ENCODE measurements at regions not wholly inside any gene's neighbourhood (a gene's known extent, or its start where the extent isn't known, plus 50 kb on each side); places are given as distances from the start of the nearest gene placed in this dataset.

DNA sequence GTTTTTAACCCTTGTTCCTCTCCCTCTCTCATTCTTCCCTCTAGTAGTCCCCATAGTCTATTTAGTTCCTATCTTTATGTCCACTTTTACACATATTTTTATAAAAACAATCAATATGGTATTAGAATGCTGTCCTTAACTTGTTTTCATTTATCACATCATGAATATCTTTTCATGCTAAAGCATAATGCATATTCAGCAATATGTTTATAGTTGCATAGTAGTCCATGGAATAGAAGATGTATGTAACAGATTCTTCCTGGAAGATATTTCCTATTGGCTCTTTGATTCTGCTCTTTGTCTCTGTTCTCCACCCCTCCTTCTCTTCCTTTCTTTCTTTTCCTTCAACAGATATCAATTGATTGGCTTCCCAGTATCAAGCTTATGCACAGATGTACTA lies 1047.1 kb upstream of the TENM4 start:
- Histone ChIP-seq H3K36me3 (ENCODE audit: control insufficient read depth, insufficient read depth, low read length) (no peaks in the 10 kb centered on the region), H3K27me3 (replicated peaks; ENCODE audit: control insufficient read depth, insufficient read depth, low read length) (no peaks in the 10 kb centered on the region), H3K4me3 (replicated peaks; ENCODE audit: low read depth, low read length) (no peak overlapping the region)
- no peak for DNase-seq (ENCODE audit: extremely low read depth, insufficient read length)
- TF ChIP-seq, protein P1, sequence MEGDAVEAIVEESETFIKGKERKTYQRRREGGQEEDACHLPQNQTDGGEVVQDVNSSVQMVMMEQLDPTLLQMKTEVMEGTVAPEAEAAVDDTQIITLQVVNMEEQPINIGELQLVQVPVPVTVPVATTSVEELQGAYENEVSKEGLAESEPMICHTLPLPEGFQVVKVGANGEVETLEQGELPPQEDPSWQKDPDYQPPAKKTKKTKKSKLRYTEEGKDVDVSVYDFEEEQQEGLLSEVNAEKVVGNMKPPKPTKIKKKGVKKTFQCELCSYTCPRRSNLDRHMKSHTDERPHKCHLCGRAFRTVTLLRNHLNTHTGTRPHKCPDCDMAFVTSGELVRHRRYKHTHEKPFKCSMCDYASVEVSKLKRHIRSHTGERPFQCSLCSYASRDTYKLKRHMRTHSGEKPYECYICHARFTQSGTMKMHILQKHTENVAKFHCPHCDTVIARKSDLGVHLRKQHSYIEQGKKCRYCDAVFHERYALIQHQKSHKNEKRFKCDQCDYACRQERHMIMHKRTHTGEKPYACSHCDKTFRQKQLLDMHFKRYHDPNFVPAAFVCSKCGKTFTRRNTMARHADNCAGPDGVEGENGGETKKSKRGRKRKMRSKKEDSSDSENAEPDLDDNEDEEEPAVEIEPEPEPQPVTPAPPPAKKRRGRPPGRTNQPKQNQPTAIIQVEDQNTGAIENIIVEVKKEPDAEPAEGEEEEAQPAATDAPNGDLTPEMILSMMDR (IDR thresholded peaks at IDR 0.05; ENCODE audit: insufficient read depth, low read length, poor library complexity, severe bottlenecking), result no peak

DNA sequence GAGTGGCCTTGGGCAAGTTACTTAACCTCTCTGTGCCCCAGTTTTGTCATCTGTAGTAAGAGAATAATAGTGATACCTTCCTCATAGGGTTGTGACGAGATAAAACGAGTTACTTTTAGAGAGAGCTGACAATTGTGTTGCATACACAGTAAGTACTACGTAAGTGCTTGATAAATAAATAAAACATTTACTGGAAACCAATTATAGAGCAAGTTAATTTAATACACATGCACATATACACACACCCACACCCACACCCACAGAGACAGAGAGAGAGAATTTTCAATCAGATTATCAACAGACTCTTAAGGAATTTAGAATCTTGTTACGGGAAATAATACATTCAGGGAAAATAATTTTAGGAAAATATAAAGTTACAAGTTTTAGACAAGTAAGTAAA lies 1045.8 kb upstream of the TENM4 start:
- DNase-seq (ENCODE audit: extremely low read depth, insufficient read length), result no peak
- Histone ChIP-seq H3K4me3 (replicated peaks; ENCODE audit: low read depth, low read length) (no peak overlapping the region), H3K36me3 (ENCODE audit: control insufficient read depth, insufficient read depth, low read length) (no peaks in the 10 kb centered on the region), H3K27me3 (replicated peaks; ENCODE audit: control insufficient read depth, insufficient read depth, low read length) (no peaks in the 10 kb centered on the region)
- TF ChIP-seq, protein P1 (IDR thresholded peaks at IDR 0.05; ENCODE audit: insufficient read depth, low read length, poor library complexity, severe bottlenecking), result no peak

DNA sequence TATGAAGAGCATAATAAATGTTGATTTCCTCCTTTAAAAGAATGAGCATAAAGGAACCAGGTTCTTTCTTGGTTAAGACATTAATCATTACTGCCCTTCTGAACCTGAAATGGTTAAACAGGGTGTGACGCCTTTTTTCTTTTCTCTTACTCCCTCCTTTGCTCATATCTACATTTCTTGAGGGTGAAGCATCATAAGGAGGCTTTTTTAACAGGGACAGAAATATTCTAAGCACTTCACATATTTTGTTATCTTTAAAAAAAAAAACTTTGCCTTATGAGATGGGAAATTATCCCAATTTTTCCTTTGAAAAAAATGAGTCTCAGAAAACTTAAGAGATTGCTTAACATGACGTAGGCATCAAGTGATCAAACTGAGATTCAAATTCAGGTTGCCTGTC lies 1036.3 kb upstream of the TENM4 start:
- Histone ChIP-seq H3K27me3 (replicated peaks; ENCODE audit: control insufficient read depth, insufficient read depth, low read length) (no peaks in the 10 kb centered on the region), H3K4me3 (replicated peaks; ENCODE audit: low read depth, low read length) (no peak overlapping the region), H3K36me3 (ENCODE audit: control insufficient read depth, insufficient read depth, low read length) (no peaks in the 10 kb centered on the region)
- TF ChIP-seq, protein P1 (IDR thresholded peaks at IDR 0.05; ENCODE audit: insufficient read depth, low read length, poor library complexity, severe bottlenecking), result no peak
- DNase-seq (ENCODE audit: extremely low read depth, insufficient read length), result no peak

DNA sequence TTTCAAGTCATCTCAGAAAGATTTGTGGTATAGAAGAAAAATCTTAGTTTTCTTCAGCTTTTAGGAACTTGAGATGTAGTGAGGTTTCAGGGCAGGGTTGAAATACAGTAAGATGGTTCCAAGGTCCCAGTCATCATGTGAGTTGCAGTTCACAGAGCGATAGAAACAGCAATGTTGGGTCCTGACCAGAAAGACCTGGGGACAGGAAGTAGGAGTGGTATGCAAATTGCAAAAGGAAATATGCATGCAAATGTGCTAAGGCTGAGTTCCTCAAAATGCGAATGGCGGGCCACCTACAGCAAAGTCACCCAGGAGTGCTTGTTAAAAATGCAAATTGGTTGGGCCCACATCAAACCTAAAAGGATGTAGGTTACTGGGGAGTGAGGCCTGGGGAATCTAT lies 1032.7 kb upstream of the TENM4 start:
- no peaks in the 10 kb centered on the region for H3K36me3 ChIP-seq (ENCODE audit: control insufficient read depth, insufficient read depth, low read length)
- TF ChIP-seq, protein P1 (IDR thresholded peaks at IDR 0.05; ENCODE audit: insufficient read depth, low read length, poor library complexity, severe bottlenecking), result no peak
- no peak overlapping the region for H3K4me3 ChIP-seq (replicated peaks; ENCODE audit: low read depth, low read length)
- no peaks in the 10 kb centered on the region for H3K27me3 ChIP-seq (replicated peaks; ENCODE audit: control insufficient read depth, insufficient read depth, low read length)
- peak; percentile 7 for DNase-seq (ENCODE audit: extremely low read depth, insufficient read length)

DNA sequence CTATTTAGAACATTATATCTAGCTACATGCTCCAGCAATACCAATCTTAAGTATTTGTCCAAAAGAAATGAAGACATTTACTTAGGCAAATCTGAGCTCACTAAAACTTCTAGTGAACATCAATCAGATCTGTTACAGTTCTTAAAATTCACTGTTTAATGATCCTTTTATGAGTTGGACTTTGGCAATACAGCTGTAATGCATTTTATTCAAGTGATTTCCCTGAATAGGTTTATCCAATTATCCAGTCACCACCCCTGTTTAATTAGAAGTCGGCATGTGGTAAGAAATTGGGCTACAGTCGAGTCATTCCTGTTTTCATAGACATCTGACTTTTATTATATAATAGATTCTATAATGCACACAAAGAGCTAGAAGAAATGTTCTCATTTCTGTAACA lies 1029.0 kb upstream of the TENM4 start:
- Histone ChIP-seq H3K4me3 (replicated peaks; ENCODE audit: low read depth, low read length) (no peak overlapping the region), H3K36me3 (ENCODE audit: control insufficient read depth, insufficient read depth, low read length) (no peaks in the 10 kb centered on the region), H3K27me3 (replicated peaks; ENCODE audit: control insufficient read depth, insufficient read depth, low read length) (no peaks in the 10 kb centered on the region)
- TF ChIP-seq, protein P1 (IDR thresholded peaks at IDR 0.05; ENCODE audit: insufficient read depth, low read length, poor library complexity, severe bottlenecking), result no peak
- DNase-seq (ENCODE audit: extremely low read depth, insufficient read length), result no peak

DNA sequence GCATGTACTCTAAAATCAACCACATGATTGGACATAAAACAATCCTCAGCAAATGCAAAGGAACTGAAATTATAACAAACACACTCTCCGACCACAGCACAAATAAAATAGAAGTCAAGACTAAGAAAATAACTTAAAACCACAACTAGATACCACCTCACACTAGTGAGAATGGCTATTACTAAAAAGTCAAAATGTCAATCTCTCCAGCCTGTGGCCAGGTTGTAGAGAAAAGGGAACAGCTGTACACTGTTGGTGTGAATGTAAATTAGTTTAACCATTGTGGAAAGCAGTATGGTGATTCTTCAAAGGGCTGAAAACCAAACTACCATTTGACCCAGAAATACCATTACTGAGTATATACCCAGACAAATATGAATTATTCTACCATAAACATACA lies 1025.7 kb upstream of the TENM4 start:
- Histone ChIP-seq H3K4me3 (replicated peaks; ENCODE audit: low read depth, low read length) (no peak overlapping the region), H3K27me3 (replicated peaks; ENCODE audit: control insufficient read depth, insufficient read depth, low read length) (no peaks in the 10 kb centered on the region), H3K36me3 (ENCODE audit: control insufficient read depth, insufficient read depth, low read length) (no peaks in the 10 kb centered on the region)
- no peak for DNase-seq (ENCODE audit: extremely low read depth, insufficient read length)
- TF ChIP-seq, protein P1 (IDR thresholded peaks at IDR 0.05; ENCODE audit: insufficient read depth, low read length, poor library complexity, severe bottlenecking), result no peak

All from GM06990 (cell line).